OCI-LY7 (cell line): ENCODE measurements at regions not wholly inside any gene's neighbourhood (a gene's known extent, or its start where the extent isn't known, plus 50 kb on each side); places are given as distances from the start of the nearest gene placed in this dataset.

Experiments
- EZH2phosphoT487 ChIP-seq: fragments of 200-600 bp; sonication (generic); IDR thresholded peaks from 2 replicates; pipeline ENCODE4 v1.6.1; 2018; ENCODE audit warnings: low read depth, borderline replicate concordance, mild to moderate bottlenecking, mixed run types, antibody characterized with exemption, low read length, moderate library complexity, mixed read lengths
- TF ChIP-seq, protein P1 (sequence below): fragments of 200-600 bp; sonication (generic); conservative IDR thresholded peaks from 2 replicates; pipeline ENCODE4 v1.5.1; 2014; ENCODE audit warnings: mild to moderate bottlenecking, antibody characterized with exemption, low read length, moderate library complexity, mixed read lengths

DNA sequence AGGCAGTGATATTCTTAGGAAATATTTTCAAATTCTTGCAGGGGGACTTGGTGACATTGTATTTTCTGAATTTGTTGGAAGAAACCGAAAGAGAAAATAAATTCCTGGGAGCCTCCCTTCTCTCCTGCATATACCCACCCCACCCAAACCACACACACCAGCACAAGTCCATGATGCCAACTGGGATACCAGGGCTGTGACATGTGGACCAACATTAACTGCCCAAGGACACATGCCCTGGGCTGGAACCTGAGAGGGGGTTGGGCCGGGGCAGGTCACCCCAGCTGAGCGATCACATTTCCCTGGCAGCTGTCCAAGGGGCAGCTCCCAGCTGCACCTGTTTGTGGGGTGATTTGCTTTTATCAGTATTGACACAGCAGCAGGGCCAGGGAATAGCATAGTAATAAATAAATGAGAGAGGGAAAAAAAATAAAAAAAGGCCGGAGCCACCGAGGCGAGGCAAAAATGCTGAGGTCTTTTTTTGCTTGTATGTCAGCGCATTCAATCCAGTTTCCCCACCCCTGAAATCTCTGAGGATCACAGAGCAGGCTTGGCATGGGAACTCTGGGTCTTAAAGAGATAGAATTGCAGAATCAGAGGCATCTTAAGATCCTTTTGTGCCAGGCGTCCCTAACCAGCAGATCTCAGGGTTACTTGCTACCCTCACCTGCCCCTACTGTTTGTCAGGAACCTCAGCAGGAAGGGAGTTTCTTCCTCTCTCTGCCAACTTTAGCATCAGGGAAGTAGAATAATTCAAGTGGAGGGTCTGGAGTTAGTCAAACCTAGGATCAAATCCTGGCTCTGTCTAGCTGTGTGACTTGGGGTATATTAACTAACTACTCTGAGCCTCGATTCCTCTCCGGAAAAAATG lies 66.5 kb upstream of the PIM1 start:
- TF ChIP-seq, protein P1, sequence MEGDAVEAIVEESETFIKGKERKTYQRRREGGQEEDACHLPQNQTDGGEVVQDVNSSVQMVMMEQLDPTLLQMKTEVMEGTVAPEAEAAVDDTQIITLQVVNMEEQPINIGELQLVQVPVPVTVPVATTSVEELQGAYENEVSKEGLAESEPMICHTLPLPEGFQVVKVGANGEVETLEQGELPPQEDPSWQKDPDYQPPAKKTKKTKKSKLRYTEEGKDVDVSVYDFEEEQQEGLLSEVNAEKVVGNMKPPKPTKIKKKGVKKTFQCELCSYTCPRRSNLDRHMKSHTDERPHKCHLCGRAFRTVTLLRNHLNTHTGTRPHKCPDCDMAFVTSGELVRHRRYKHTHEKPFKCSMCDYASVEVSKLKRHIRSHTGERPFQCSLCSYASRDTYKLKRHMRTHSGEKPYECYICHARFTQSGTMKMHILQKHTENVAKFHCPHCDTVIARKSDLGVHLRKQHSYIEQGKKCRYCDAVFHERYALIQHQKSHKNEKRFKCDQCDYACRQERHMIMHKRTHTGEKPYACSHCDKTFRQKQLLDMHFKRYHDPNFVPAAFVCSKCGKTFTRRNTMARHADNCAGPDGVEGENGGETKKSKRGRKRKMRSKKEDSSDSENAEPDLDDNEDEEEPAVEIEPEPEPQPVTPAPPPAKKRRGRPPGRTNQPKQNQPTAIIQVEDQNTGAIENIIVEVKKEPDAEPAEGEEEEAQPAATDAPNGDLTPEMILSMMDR = no peak
- TF ChIP-seq EZH2phosphoT487 = no peak
